Esophagus muscularis mucosa (tissue), 3 donors: ENCODE measurements at regions not wholly inside any gene's neighbourhood (a gene's known extent, or its start where the extent isn't known, plus 50 kb on each side); places are given as distances from the start of the nearest gene placed in this dataset.

Source experiments
- CTCF ChIP-seq, 3 experiments: fragments of 200-600 bp in 2 of 3; fragments of 450-650 bp in 1 of 3; sonication (generic) in 2 of 3; IDR thresholded peaks; one replicate each; pipeline ENCODE4 v1.5.1; 2017 to 2019; ENCODE audit warnings: antibody characterized with exemption in 3 of 3, mild to moderate bottlenecking in 2 of 3, moderate library complexity in 1 of 3
- POLR2AphosphoS5 ChIP-seq, 2 donors: sonication (generic); formaldehyde crosslinking; IDR thresholded peaks; one replicate each; pipeline ENCODE4 v1.6.1; 2017; ENCODE audit warnings: antibody characterized with exemption in 2 of 2

- TF ChIP-seq CTCF (IDR thresholded peaks at IDR 0.05): no peak
- TF ChIP-seq POLR2AphosphoS5 (IDR thresholded peaks at IDR 0.05): no peak
Observed at GRCh38 chr18:70659036-70659925, 370.4 kb downstream of the SOCS6 start.
